CD4-positive, alpha-beta T cell (primary cell): ENCODE measurements at regions not wholly inside any gene's neighbourhood (a gene's known extent, or its start where the extent isn't known, plus 50 kb on each side); places are given as distances from the start of the nearest gene placed in this dataset.

Experiments used
- ATAC-seq: fragments of 200-7000 bp; cut with Tn5 transposase; one replicate; pipeline ENCODE4 v1.10.0; 2022; ENCODE audit warnings: mild to moderate bottlenecking; ENCODE audit not compliant: poor library complexity
- CTCF ChIA-PET: fragments of 350-600 bp; sonication (Branson Sonifier 250); formaldehyde crosslinking; loops from one replicate; lab custom pipeline; 2021; ENCODE audit warnings: antibody characterized with exemption, inconsistent platforms; lab: Charles Lee
- POLR2A ChIA-PET: fragments of 350-600 bp; sonication (Branson Sonifier 250); formaldehyde crosslinking; loops from one replicate; lab custom pipeline; 2021; ENCODE audit warnings: antibody characterized with exemption, inconsistent platforms; lab: Charles Lee
- DNase-seq, 14 experiments: peaks; one replicate each; pipeline ENCODE4 v3.0.0-alpha.2; 2013 to 2020; ENCODE audit warnings: mixed read lengths in 2 of 14
- H3K27ac ChIP-seq, 2 donors: one replicate each; pipeline versions ENCODE4 v1.5.1 to v1.7.0; 2013; ENCODE audit warnings: low read length in 2 of 2, low read depth in 1 of 2, mild to moderate bottlenecking in 1 of 2
- H3K27me3 ChIP-seq, 2 experiments: 1 replicate in 1 of 2; 2 replicates in 1 of 2; pipeline versions ENCODE4 v1.6.1 to v1.7.0; 2013; ENCODE audit warnings: low read length in 2 of 2, control low read depth in 1 of 2, mild to moderate bottlenecking in 1 of 2, moderate library complexity in 1 of 2; ENCODE audit not compliant: insufficient read depth in 2 of 2, control insufficient read depth in 1 of 2
- H3K36me3 ChIP-seq: one replicate; pipeline ENCODE4 v1.6.1; 2013; ENCODE audit warnings: low read length, control low read depth; ENCODE audit not compliant: insufficient read depth
- H3K4me1 ChIP-seq: one replicate; pipeline ENCODE4 v1.6.1; 2013; ENCODE audit warnings: low read length, control low read depth; ENCODE audit not compliant: insufficient read depth
- H3K4me3 ChIP-seq: one replicate; pipeline ENCODE4 v1.5.1; 2013; ENCODE audit warnings: mild to moderate bottlenecking, low read length, moderate library complexity
- H3K9me3 ChIP-seq, 2 experiments: 1 replicate in 1 of 2; 2 replicates in 1 of 2; pipeline versions ENCODE4 v1.6.1 to v1.7.0; 2013; ENCODE audit warnings: low read length in 2 of 2, mild to moderate bottlenecking in 2 of 2, control low read depth in 1 of 2, moderate library complexity in 1 of 2; ENCODE audit not compliant: control insufficient read depth in 1 of 2, insufficient read depth in 1 of 2
- H3K27ac Mint-ChIP-seq: one replicate; pipeline ENCODE4 v1.8.0; 2020; ENCODE audit warnings: mixed read lengths
- H3K27me3 Mint-ChIP-seq: one replicate; pipeline ENCODE4 v1.8.0; 2021; ENCODE audit warnings: mixed read lengths
- H3K36me3 Mint-ChIP-seq: one replicate; pipeline ENCODE4 v1.8.0; 2021; ENCODE audit warnings: low read depth, mixed read lengths
- H3K4me1 Mint-ChIP-seq: one replicate; pipeline ENCODE4 v1.8.0; 2021; ENCODE audit warnings: low read depth, mixed read lengths
- H3K4me3 Mint-ChIP-seq: one replicate; pipeline ENCODE4 v1.8.0; 2020; ENCODE audit warnings: mild to moderate bottlenecking, mixed read lengths
- H3K9me3 Mint-ChIP-seq: one replicate; pipeline ENCODE4 v1.8.0; 2020; ENCODE audit warnings: mixed read lengths
- CTCF ChIP-seq: fragments of 200-600 bp; IDR thresholded peaks from one replicate; pipeline ENCODE4 v1.8.0; 2022; ENCODE audit warnings: antibody characterized with exemption, mild to moderate bottlenecking
- intact Hi-C, 2 experiments: fragments of 100-400 bp; cut with DNase I in 1 of 2; cut with micrococcal nuclease in 1 of 2; formaldehyde crosslinking; loops; one replicate each; pipeline versions ENCODE4 v1.15.1 to v1.9.0; 2023 to 2025; cut with DNase I, micrococcal nuclease

- H3K9me3 Mint-ChIP-seq = peaks cover 3% of the 10 kb centered on the region
- no peaks in the 10 kb centered on the region for H3K4me1 ChIP-seq
- H3K9me3 ChIP-seq = peaks cover 0 to 10% of the 10 kb centered on the region in 2 experiments
- ATAC-seq (no peak), DNase-seq (no peak)
- no peak for TF ChIP-seq CTCF
- ChIA-PET POLR2A (no interaction called here), CTCF (no interaction called here)
- no peak overlapping the region for H3K4me3 ChIP-seq
- no peaks in the 10 kb centered on the region for H3K27me3 Mint-ChIP-seq
- no peak overlapping the region for H3K27ac ChIP-seq
- intact Hi-C loops = loop anchor here in 1 of 2 experiments (10.0 kb wide), 1 partner anchor 62 kb away; no protein-coding TSS in a partner anchor
- no peaks in the 10 kb centered on the region for H3K27me3 ChIP-seq
- H3K36me3 Mint-ChIP-seq = no peaks in the 10 kb centered on the region
- H3K4me3 Mint-ChIP-seq = no peak overlapping the region
- no peaks in the 10 kb centered on the region for H3K36me3 ChIP-seq
- H3K27ac Mint-ChIP-seq = no peak overlapping the region
- no peaks in the 10 kb centered on the region for H3K4me1 Mint-ChIP-seq
Observed at GRCh38 chr17:12536472-12536871, 129.2 kb upstream of the MYOCD start.

GRCh38 chr17:12537436-12537835, 128.3 kb upstream of the MYOCD start:
- CTCF ChIA-PET = no interaction called here
- no peak for TF ChIP-seq CTCF
- no peak for DNase-seq
- H3K36me3 ChIP-seq = no peaks in the 10 kb centered on the region
- intact Hi-C loops = loop anchor here in 1 of 2 experiments (10.0 kb wide), 1 partner anchor 63 kb away; no protein-coding TSS in a partner anchor
- no peak overlapping the region for H3K27ac ChIP-seq
- H3K4me1 Mint-ChIP-seq = no peaks in the 10 kb centered on the region
- H3K4me3 ChIP-seq = no peak overlapping the region
- ATAC-seq = no peak
- H3K27me3 Mint-ChIP-seq = no peaks in the 10 kb centered on the region
- H3K27ac Mint-ChIP-seq = no peak overlapping the region
- H3K4me3 Mint-ChIP-seq = no peak overlapping the region
- no peaks in the 10 kb centered on the region for H3K36me3 Mint-ChIP-seq
- H3K9me3 Mint-ChIP-seq = peaks cover 3% of the 10 kb centered on the region
- H3K27me3 ChIP-seq = no peaks in the 10 kb centered on the region
- H3K9me3 ChIP-seq = peaks cover 0 to 10% of the 10 kb centered on the region in 2 experiments
- no peaks in the 10 kb centered on the region for H3K4me1 ChIP-seq
- POLR2A ChIA-PET = no interaction called here

- peaks cover 3% of the 10 kb centered on the region for H3K9me3 Mint-ChIP-seq
- intact Hi-C loops = loop anchor here in 1 of 2 experiments (10.0 kb wide), 1 partner anchor 63 kb away; no protein-coding TSS in a partner anchor
- CTCF ChIA-PET = no interaction called here
Observed at GRCh38 chr17:12538003-12538402, 127.7 kb upstream of the MYOCD start.

More at GRCh38 chr17:12538003-12538402, 127.7 kb upstream of the MYOCD start:
- Mint-ChIP-seq H3K4me3 (no peak overlapping the region), H3K27me3 (no peaks in the 10 kb centered on the region), H3K4me1 (no peaks in the 10 kb centered on the region), H3K27ac (no peak overlapping the region), H3K36me3 (no peaks in the 10 kb centered on the region)
- H3K27me3 ChIP-seq = no peaks in the 10 kb centered on the region
- ATAC-seq (no peak), DNase-seq (no peak)
- no peak overlapping the region for H3K27ac ChIP-seq
- no peaks in the 10 kb centered on the region for H3K4me1 ChIP-seq
- H3K9me3 ChIP-seq = peaks cover 0 to 15% of the 10 kb centered on the region in 2 experiments
- TF ChIP-seq CTCF = no peak
- H3K4me3 ChIP-seq = no peak overlapping the region
- no peaks in the 10 kb centered on the region for H3K36me3 ChIP-seq
- POLR2A ChIA-PET = no interaction called here
